Uterus (tissue), 2 donors: ENCODE measurements at regions not wholly inside any gene's neighbourhood (a gene's known extent, or its start where the extent isn't known, plus 50 kb on each side); places are given as distances from the start of the nearest gene placed in this dataset.

Experiments
- CTCF ChIP-seq, 4 experiments: fragments of 200-600 bp in 2 of 4; fragments of 450-650 bp in 2 of 4; sonication (generic) in 2 of 4; IDR thresholded peaks; one replicate each; pipeline ENCODE4 v1.5.1; 2016 to 2019; ENCODE audit warnings: antibody characterized with exemption in 4 of 4, mild to moderate bottlenecking in 2 of 4, moderate library complexity in 1 of 4
- POLR2A ChIP-seq, 2 donors: fragments of 450-650 bp; IDR thresholded peaks; one replicate each; pipeline ENCODE4 v1.6.1; 2016; ENCODE audit warnings: antibody characterized with exemption in 2 of 2, mild to moderate bottlenecking in 1 of 2, moderate library complexity in 1 of 2

DNA sequence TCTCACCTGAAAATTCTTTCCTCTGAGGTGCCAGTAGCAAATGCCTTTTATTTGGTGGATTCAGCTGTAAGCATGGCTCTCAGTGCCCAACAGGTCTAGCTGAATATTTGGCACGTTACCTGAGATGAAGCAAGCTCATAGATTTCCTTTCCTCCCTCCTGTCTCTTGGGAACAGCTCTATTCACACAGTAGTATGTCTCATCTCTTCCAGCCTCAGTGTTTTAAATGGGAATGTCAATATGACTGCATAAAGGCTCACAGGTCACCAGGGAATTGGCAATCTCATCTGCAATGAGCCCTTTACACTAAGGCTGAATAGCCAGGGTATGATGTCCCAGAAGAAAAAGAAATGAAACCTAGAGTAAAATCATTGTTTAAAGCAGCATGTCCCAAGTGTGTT lies 733.5 kb downstream of the NTRK3 start:
- TF ChIP-seq CTCF (IDR thresholded peaks at IDR 0.05) = no peak
- TF ChIP-seq POLR2A (IDR thresholded peaks at IDR 0.05) = no peak
